Fibroblast of lung (primary cell): ENCODE measurements at regions not wholly inside any gene's neighbourhood (a gene's known extent, or its start where the extent isn't known, plus 50 kb on each side); places are given as distances from the start of the nearest gene placed in this dataset.

Source experiments
- CTCF ChIP-seq, 2 donors: IDR thresholded peaks in 1 of 2; conservative IDR thresholded peaks in 1 of 2; 1 replicate in 1 of 2; 2 replicates in 1 of 2; pipeline ENCODE4 v1.5.1; 2011 to 2012; ENCODE audit warnings: low read length in 2 of 2, control low read depth in 1 of 2, inconsistent platforms in 1 of 2, low read depth in 1 of 2, mild to moderate bottlenecking in 1 of 2
- EZH2 ChIP-seq: IDR thresholded peaks from 2 replicates; pipeline ENCODE4 v1.5.1; 2012; ENCODE audit warnings: low read length, control low read depth, mild to moderate bottlenecking; ENCODE audit errors: missing control alignments

DNA sequence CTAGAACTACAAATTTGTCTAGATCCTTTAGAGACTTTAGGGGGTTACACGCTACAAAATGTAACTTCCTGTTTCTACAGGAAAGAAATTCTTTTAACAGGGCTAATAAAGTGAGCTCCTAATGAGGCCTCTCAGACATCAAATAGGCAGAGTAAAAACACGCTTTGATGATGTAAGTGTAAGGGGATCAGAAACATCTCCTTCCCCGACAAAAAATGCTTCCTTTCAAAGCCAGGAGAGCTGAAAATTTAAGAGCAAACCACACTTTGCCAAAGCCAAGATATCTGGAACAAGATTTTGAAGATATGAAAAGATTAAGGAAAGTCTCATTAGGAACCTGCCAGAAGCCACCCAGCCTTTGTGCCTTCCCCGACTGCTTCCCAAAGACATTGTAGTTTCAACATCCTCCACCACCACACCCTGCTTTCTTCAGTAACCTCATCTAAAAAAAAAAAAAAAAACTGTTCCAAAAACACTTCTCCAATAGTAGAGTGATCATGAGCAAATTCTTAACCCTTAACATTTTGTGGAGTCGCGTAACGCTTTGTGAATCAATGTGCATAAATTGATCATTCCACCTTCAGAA, 505.0 kb upstream of the THBS1 start:
- TF ChIP-seq CTCF (conservative IDR thresholded peaks at IDR 0.05 in 1 of 2, IDR thresholded peaks at IDR 0.05 in 1 of 2; ENCODE audit: low read depth in 1 of 2, low read length in 2 of 2) (no peak), EZH2 (no peak)
